DMS114 treated with DMSO at 0.1 percent for 48 hours (cell line): ENCODE measurements at regions not wholly inside any gene's neighbourhood (a gene's known extent, or its start where the extent isn't known, plus 50 kb on each side); places are given as distances from the start of the nearest gene placed in this dataset.
"Not testable (repeated sequence)": the region's sequence is repeated elsewhere in the genome, so short reads cannot be mapped to it uniquely, and the experiment has no call there.

Source experiments
- DNase-seq: peaks from one replicate; lab custom pipeline; 2025; ENCODE audit not compliant: unreplicated experiment; lab: John Stamatoyannopoulos, UW

DNA sequence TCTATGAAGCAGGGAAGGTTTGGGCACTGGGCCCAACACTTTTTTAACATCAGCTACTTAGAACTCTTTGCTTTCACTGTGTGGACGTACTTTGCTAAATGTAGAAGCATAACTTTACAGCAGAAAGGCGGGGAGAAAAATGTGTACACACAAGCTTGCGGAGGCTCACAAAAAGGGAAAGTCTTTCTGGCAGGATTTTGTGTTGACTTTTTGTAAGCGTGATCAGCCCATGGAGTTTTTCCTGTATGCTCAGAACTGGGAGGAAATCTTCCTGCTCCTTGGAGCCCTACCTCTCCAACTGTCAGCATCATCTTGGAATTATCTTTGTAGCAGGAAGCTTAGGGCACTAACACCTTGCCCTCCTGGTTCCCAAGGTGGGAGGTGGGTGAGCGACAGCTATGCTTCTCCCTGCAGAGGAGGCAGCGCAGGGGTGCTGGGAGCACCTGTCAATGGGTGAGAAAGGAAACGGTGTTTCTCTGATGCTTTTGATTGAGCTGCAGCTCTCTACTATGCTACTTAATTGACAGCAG, 321.9 kb downstream of the GADD45G start:
- no peak for DNase-seq

- DNase-seq, result no peak
Measured at GRCh38 chr9:89928106-89928505, 323.3 kb downstream of the GADD45G start.

DNA sequence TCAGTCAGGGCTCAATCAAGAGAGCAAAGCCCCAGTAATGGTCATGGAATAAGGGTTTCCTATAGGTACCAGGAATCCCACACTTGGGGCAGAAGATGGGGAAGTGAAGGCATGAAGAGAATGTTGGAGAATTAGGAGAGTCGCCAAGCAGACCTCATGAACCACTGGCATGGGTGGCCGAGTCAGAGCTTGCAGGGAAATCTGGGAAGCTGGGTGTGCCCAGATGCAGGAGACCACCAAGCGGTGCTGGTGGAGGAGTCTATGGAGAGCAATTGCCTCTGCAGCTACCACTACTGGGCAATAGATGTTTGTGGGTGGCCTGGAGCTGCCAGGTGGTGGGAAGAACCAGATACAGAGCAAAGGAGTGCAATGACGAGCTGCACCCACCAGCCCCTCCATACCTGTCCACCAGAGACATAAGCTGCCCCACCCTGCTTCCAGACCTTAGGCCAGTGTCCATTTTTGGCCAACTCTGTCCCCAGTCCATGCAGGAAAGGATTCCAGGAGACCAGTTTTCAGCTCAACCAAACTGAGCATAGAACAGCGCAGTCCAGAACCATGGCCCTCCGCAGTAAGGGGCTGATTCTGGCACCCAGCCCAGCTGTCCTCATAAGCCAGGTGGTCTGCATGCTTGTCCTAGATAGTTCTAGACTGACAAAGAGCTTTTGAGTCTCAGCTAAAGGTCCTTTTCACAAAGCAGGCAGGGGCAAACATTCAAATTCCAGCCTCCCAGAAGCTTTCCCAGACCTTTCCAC, 323.9 kb downstream of the GADD45G start:
- DNase-seq, result no peak

GRCh38 chr9:89929315-89929672, 324.5 kb downstream of the GADD45G start:
- no peak for DNase-seq

- DNase-seq, result no peak
Measured at GRCh38 chr9:89929673-89930480, 325.1 kb downstream of the GADD45G start.

DNA sequence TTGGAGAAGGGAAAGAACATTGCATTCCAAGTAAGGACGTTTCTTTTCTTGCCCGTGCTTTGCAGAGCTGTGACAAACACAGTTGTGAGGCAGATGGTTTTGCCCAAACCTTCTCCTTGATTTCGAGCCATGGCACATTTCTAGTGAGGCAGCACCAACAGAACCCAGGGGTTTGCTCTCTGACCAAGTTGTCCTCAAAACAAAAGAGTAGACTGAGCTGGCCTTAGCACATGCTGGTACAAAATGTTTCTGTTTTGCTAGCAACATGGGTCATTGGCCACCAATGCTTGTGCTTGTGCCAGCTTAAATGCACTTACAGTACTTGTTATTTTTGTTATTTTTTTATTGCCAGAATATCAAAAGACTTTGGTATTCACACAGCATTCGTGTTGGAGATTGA, 328.8 kb downstream of the GADD45G start:
- no peak for DNase-seq

GRCh38 chr9:89935115-89935514, 330.3 kb downstream of the GADD45G start:
- DNase-seq, result no peak

GRCh38 chr9:89935801-89936200, 331.0 kb downstream of the GADD45G start:
- no peak for DNase-seq

DNA sequence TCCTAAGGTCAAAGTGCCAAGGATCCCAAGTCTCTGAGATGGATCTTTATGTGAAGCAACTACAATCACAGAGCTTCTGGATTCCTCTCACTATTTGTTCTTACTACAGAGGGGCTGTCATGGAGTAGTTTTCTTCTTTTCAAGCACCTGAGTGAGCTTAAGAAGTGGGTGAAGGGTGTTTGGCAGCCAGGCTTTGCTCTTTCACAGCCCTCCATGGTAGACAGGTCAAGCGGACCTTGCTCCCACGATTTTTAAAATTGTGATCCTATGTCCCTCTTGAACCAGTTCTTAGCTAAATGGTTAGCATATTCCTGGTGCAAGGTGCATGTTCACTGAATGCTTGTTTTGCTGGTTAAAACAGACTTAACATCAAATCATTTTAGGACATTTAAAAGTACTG, 332.2 kb downstream of the GADD45G start:
- DNase-seq, result no peak

DNA sequence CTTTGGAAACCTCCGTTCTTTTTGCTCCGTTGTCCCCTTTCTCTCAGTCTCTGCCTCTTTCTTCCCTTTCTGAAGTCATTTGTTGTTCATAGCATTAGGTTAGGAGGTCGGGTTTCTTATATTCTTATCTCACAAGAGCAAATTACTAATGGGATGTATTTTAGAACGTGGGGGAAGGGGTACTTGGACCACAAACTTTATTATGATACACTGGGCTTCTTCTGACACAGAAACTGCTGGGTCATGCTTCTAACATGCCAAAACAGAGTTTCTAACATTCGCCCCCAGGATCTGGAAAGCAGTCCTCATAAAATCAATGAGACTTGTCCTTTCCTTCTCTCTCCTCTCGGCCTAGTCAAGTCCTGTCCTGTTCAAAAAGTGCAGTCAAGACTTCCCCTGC, 334.4 kb downstream of the GADD45G start:
- DNase-seq, result no peak

- DNase-seq, result no peak
Measured at GRCh38 chr9:89939626-89940292, 334.9 kb downstream of the GADD45G start.

GRCh38 chr9:89940625-89941024, 335.8 kb downstream of the GADD45G start:
- DNase-seq, result no peak

- DNase-seq, result no peak
Measured at GRCh38 chr9:89941875-89942274, 337.1 kb downstream of the GADD45G start.

GRCh38 chr9:89942643-89943042, 337.8 kb downstream of the GADD45G start:
- DNase-seq, result no peak

DNA sequence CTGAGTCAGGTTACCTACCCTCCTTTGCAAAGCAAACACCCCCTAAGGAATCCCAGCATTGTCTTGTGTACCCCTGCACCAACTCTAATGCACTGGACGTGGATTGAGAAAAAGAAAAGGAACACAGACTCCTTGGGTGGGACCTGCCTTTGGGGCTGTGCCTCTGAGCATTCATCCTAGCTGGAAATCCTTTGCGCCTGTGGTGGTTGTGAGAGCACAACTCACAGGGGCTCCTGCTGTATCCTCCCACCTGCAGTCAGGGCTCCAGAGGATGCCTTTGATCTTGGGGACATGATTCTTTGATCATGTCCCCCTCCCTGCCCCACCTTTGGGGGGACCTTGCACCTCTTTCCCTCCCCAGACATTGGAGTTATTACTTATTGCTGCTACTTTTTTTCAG, 338.5 kb downstream of the GADD45G start:
- DNase-seq, result no peak

GRCh38 chr9:89943728-89944127, 338.9 kb downstream of the GADD45G start:
- DNase-seq, result no peak

DNA sequence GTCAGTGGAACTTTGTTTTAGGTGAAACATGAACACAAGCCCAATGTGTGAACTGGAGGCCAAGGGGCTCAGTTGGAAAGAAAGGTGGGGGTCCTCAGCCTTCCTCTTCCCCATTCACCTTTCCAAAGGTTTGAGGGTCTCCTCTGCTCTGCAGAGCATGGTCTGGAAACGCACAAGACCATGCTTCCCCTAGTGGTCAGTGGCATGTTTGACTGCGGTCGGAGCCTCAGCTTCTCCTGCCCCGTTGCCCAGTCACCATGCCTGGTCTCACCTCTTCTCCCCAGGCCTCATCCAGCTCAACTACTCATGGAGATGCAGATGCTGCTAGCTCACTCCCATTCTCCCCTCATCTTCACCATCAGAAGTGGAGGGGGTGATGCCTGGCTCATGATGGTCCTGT, 340.3 kb downstream of the GADD45G start:
- no peak for DNase-seq

GRCh38 chr9:89946741-89947140, 341.9 kb downstream of the GADD45G start:
- no peak for DNase-seq

GRCh38 chr9:89949111-89949510, 344.3 kb downstream of the GADD45G start:
- no peak for DNase-seq

DNA sequence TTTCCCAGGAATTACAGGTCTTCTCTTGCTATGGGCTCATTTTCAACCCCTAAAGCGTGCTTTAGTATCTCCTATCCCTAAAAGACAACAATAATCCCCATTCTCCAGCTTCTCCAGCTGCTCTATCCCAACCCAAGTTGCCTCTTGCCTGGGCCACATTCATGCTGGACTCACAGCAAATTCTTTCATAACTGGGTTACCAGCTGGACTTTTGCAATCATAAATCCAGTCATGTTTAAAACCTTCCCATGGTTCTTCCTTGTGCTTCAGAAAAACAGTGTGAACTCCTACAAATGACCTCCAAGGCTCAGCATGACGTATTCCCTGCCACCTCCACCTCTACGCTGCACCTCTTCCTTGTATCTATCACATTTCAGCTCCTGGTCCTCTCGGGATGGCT, 346.9 kb downstream of the GADD45G start:
- DNase-seq, result no peak

DNA sequence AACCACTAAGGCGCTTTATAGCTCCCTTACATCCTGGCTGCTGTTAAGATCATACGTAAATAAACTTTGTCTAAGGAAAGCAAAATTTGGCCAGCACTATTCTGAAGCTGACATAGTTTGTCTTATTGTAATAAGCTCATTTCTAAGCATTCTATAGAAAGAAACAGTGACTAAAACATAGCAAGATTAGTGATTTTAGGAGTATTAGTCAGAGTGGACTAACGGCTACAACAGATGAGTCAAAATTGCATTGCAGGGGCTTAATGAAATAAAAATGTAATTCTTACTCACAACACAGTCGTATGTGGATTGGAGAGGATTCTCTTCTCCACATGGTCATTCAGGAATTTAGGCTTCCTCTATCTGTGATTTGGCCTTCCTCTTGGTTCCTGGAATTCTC, 347.6 kb downstream of the GADD45G start:
- no peak for DNase-seq

DNA sequence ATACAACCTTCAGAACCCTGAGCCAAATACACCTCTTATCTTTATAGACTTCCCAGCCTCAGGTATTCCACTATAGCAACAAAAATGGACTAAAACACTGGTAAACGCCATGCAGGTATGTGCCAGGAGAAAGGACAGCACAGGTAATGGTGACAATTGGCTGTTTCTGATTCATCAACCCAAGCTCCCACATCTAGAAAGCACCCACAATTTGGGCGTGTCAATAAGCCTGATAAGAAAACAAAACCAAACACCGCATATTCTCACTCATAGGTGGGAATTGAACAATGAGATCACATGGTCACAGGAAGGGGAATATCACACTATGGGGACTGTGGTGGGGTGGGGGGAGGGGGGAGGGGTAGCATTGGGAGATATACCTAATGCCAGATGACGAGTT, 348.5 kb downstream of the GADD45G start:
- not testable (repeated sequence) for DNase-seq
